Smooth muscle cell (in vitro differentiated cells): ENCODE measurements at regions not wholly inside any gene's neighbourhood (a gene's known extent, or its start where the extent isn't known, plus 50 kb on each side); places are given as distances from the start of the nearest gene placed in this dataset.

Experiments
- DNase-seq: peaks from one replicate; lab custom pipeline; 2025; ENCODE audit not compliant: unreplicated experiment; lab: John Stamatoyannopoulos, UW
- H2AFZ ChIP-seq: fragments of 200-600 bp; sonication (generic); 2 replicates; pipeline ENCODE4 v1.6.0; 2016; ENCODE audit warnings: antibody characterized with exemption, low read depth, mild to moderate bottlenecking
- H3F3A ChIP-seq: fragments of 200-600 bp; sonication (generic); 2 replicates; pipeline ENCODE4 v1.6.0; 2017; ENCODE audit warnings: antibody characterized with exemption, low read depth
- H3K27ac ChIP-seq: fragments of 200-600 bp; sonication (generic); 2 replicates; pipeline ENCODE4 v1.5.1; 2016; ENCODE audit warnings: low read depth, mild to moderate bottlenecking
- H3K27me3 ChIP-seq: fragments of 200-600 bp; sonication (generic); 2 replicates; pipeline ENCODE4 v1.6.1; 2016; ENCODE audit warnings: low read depth, mild to moderate bottlenecking
- H3K36me3 ChIP-seq: fragments of 200-600 bp; sonication (generic); 2 replicates; pipeline ENCODE4 v1.5.1; 2016; ENCODE audit warnings: low read depth
- H3K4me1 ChIP-seq: fragments of 200-600 bp; sonication (generic); 2 replicates; pipeline ENCODE4 v1.5.1; 2016; ENCODE audit warnings: low read depth
- H3K4me2 ChIP-seq: fragments of 200-600 bp; sonication (generic); 2 replicates; pipeline ENCODE4 v1.6.0; 2016; ENCODE audit warnings: mild to moderate bottlenecking
- H3K4me3 ChIP-seq: fragments of 200-600 bp; sonication (generic); 2 replicates; pipeline ENCODE4 v1.5.1; 2016; ENCODE audit warnings: mild to moderate bottlenecking
- H3K79me2 ChIP-seq: fragments of 200-600 bp; sonication (generic); 2 replicates; pipeline ENCODE4 v1.6.0; 2016; ENCODE audit warnings: low read depth, mild to moderate bottlenecking
- H3K9ac ChIP-seq: fragments of 200-600 bp; sonication (generic); 2 replicates; pipeline ENCODE4 v1.6.0; 2016; ENCODE audit warnings: low read depth
- H3K9me3 ChIP-seq: fragments of 200-600 bp; sonication (generic); replicated peaks from 2 replicates; pipeline ENCODE4 v1.5.1; 2016; ENCODE audit warnings: low read depth
- H4K20me1 ChIP-seq: fragments of 200-600 bp; sonication (generic); 2 replicates; pipeline ENCODE4 v1.6.0; 2016; ENCODE audit warnings: low read depth
- CTCF ChIP-seq: fragments of 200-600 bp; sonication (generic); IDR thresholded peaks from 2 replicates; pipeline ENCODE4 v1.5.1; 2017; ENCODE audit warnings: borderline replicate concordance, mild to moderate bottlenecking, antibody characterized with exemption; ENCODE audit not compliant: insufficient read depth, poor library complexity, severe bottlenecking
- WGBS: methylation state at CpG from one replicate; pipeline ENCODE4 v1.1.7; 2016; ENCODE audit warnings: low lambda C conversion rate; 5-methylcytosine and 5-hydroxymethylcytosine counted together

- Histone ChIP-seq H3K4me2 (no peak overlapping the region), H3F3A (no peaks in the 10 kb centered on the region), H3K9me3 (no peaks in the 10 kb centered on the region), H3K36me3 (no peaks in the 10 kb centered on the region), H3K9ac (no peak overlapping the region), H2AFZ (no peak overlapping the region), H3K79me2 (no peaks in the 10 kb centered on the region), H3K27ac (no peak overlapping the region), H3K27me3 (no peaks in the 10 kb centered on the region), H3K4me3 (no peak overlapping the region), H3K4me1 (peaks cover 19% of the 10 kb centered on the region), H4K20me1 (no peaks in the 10 kb centered on the region)
- 95% methylated on average over 4 of the region's 4 CpGs for WGBS
- no peak for DNase-seq
- TF ChIP-seq CTCF = no peak
Observed at GRCh38 chr7:106776618-106777347, 88.3 kb upstream of the PIK3CG start.

- H3K27ac ChIP-seq = no peak overlapping the region
- H3F3A ChIP-seq = no peaks in the 10 kb centered on the region
- no peaks in the 10 kb centered on the region for H3K79me2 ChIP-seq
- no peaks in the 10 kb centered on the region for H3K27me3 ChIP-seq
- no peaks in the 10 kb centered on the region for H3K36me3 ChIP-seq
- TF ChIP-seq CTCF = no peak
- H4K20me1 ChIP-seq = no peaks in the 10 kb centered on the region
- H2AFZ ChIP-seq = no peak overlapping the region
- H3K4me2 ChIP-seq = no peak overlapping the region
- peaks cover 13% of the 10 kb centered on the region for H3K4me1 ChIP-seq
- no peak overlapping the region for H3K4me3 ChIP-seq
- 92% methylated on average over 7 of the region's 7 CpGs for WGBS
- no peak for DNase-seq
- no peaks in the 10 kb centered on the region for H3K9me3 ChIP-seq
- H3K9ac ChIP-seq = no peak overlapping the region
Observed at GRCh38 chr7:106777674-106778299, 87.3 kb upstream of the PIK3CG start.

GRCh38 chr7:106778656-106779250 lies 86.3 kb upstream of the PIK3CG start:
- H3K4me2 ChIP-seq = no peak overlapping the region
- H2AFZ ChIP-seq = no peak overlapping the region
- no peaks in the 10 kb centered on the region for H3K9me3 ChIP-seq
- H3K9ac ChIP-seq = no peak overlapping the region
- H3F3A ChIP-seq = no peaks in the 10 kb centered on the region
- DNase-seq = no peak
- H3K79me2 ChIP-seq = no peaks in the 10 kb centered on the region
- H3K27ac ChIP-seq = no peak overlapping the region
- peaks cover 10% of the 10 kb centered on the region for H3K4me1 ChIP-seq
- TF ChIP-seq CTCF = no peak
- no peak overlapping the region for H3K4me3 ChIP-seq
- H3K27me3 ChIP-seq = no peaks in the 10 kb centered on the region
- WGBS = 93% methylated on average over 2 of the region's 2 CpGs
- H3K36me3 ChIP-seq = no peaks in the 10 kb centered on the region
- H4K20me1 ChIP-seq = no peaks in the 10 kb centered on the region

GRCh38 chr7:106779877-106780276 lies 85.2 kb upstream of the PIK3CG start:
- Histone ChIP-seq H3K27ac (no peak overlapping the region), H3K4me2 (no peak overlapping the region), H3K36me3 (no peaks in the 10 kb centered on the region), H3K79me2 (no peaks in the 10 kb centered on the region), H3K9ac (no peak overlapping the region), H4K20me1 (no peaks in the 10 kb centered on the region), H3K9me3 (no peaks in the 10 kb centered on the region), H3K4me1 (peaks cover 10% of the 10 kb centered on the region), H3F3A (no peaks in the 10 kb centered on the region), H2AFZ (no peak overlapping the region), H3K27me3 (no peaks in the 10 kb centered on the region), H3K4me3 (no peak overlapping the region)
- DNase-seq = no peak
- 87% methylated on average over 4 of the region's 4 CpGs for WGBS
- TF ChIP-seq CTCF = no peak
